HUDEP-2 (cell line): ENCODE measurements at regions not wholly inside any gene's neighbourhood (a gene's known extent, or its start where the extent isn't known, plus 50 kb on each side); places are given as distances from the start of the nearest gene placed in this dataset.
A peak's percentile ranks its signal among the peaks of the same experiment; 100 is the strongest.
"Not testable (repeated sequence)": the region's sequence is repeated elsewhere in the genome, so short reads cannot be mapped to it uniquely, and the experiment has no call there.

ENCODE experiments used
- DNase-seq, 76 experiments: peaks; one replicate each; lab custom pipeline; 2025; ENCODE audit not compliant: unreplicated experiment in 76 of 76; lab: John Stamatoyannopoulos, UW

DNA sequence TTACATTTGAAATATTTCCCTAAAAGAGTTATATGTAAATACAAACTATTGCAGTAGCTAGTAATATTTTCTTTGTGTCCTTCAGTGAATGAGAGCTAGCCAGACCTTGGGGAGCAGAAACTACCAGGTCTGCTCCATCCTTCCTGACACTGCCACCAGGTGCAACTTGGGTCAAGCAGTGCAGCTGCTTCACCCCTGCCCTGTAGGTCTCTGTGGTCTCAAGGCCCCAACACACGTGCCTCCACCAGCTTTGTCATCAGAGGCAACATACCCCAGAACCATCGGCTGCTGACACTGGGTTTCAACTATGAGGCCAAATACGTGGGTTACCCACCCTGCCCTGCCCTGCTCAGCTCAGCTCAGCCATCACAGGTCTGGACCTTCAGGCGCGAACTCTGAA is 181.6 kb downstream of the FCRL5 start:
- no peak for DNase-seq

DNA sequence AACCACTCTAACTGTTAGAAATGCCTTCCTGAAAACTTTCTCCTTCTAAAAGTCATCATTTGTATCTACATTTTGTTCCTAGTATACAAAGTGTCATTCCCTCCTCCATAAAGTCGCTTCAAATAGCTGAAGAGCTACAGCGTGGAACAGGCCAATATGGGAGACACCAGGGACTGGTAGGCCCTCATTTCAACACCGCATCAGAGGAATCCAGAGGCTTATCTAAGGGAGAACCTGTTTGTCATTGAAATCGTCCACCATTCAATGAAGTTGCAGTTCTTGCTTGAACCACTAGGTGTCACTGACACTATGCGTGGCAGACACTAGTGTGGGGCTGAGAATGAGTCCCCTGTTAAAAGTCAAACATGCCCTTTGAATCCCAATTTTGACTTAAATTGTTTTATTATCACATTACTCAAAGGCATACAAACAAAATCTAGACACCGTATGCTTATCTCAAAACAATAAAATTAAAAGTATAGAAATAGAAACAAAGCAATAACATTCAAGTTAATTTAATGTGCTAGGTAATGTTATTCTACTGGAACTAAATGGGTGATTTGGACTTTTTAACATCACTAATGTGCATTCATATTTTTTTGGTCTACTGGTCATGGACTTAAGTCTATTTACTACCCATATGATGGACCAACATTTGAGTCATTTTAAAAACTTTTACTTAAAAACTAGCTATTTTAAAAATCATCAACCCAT is 182.3 kb downstream of the FCRL5 start:
- peak in 60 of 76 experiments; percentile 4 to 78 (median 32) for DNase-seq

- not testable (repeated sequence) for DNase-seq
These were observed 183.4 kb downstream of the FCRL5 start for GRCh38 chr1:157368941-157369340.

DNA sequence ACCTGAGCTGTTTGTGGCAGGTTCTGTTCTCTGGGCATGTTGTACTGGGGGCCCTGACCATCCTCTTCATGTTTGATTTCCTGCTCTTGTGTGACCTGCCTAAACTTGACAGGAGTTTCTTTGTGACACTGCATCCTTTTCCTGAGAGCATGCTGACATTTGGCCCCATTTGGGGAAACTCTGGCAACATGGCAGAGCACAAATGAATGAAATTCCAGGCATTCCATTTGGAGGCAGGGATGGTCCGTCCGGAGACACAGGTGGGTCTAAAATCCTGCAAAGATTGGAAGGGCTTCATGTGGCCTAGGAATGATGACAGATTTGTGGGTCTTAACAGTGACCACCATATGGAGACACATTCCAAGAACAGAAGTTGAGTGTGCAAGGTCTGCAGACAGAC is 184.0 kb downstream of the FCRL5 start:
- no peak for DNase-seq

GRCh38 chr1:157367870-157368269 is 184.4 kb downstream of the FCRL5 start:
- DNase-seq: no peak

GRCh38 chr1:157367091-157367739 is 185.1 kb downstream of the FCRL5 start:
- no peak for DNase-seq

GRCh38 chr1:157364612-157365011 is 187.7 kb downstream of the FCRL5 start:
- DNase-seq: no peak

DNA sequence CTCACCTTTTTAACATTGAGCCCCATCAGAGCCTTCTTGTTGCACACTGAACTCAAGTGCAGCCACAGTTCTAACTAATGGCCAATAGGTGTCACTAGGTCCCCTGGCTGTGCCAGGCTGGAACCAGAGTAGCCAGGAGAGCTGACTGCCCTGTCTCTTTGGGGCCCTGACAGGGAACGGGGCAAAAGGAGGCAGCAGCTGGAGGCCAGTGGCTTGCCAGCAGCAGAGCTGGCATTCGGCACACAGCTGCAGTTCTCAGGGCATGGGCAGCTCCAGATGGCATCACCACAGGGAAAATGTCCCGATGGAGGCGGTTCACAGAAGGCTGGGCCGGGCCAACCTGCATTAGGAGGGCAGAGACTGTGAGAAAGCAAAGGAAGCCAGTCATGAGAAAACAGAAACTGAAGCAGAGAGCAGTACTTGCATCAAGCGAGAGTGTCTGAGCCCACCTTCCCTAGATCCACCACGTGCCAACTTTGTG is 188.6 kb downstream of the FCRL5 start:
- peak in 25 of 76 experiments; percentile 2 to 52 (median 13) for DNase-seq

DNA sequence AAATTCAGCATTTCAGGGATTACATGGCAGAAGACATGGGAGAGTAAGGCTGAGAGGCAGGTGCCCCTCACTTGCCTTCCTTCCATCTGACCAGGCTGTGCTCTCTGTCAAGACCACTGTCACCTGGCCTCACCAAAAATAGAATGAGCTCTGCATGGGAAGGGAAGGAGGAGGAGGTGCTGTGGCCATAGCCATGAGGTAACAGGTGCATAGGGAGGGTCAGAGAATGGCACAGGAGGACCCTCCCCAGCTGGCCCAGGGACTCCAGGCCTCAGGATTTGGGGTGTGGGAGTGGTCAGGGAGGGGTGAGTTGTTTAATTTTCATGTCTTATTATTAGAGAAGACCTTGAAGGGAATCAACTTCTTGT is 192.3 kb downstream of the FCRL5 start:
- no peak for DNase-seq

- DNase-seq: no peak
These were observed 192.8 kb downstream of the FCRL5 start for GRCh38 chr1:157359314-157360022.

DNA sequence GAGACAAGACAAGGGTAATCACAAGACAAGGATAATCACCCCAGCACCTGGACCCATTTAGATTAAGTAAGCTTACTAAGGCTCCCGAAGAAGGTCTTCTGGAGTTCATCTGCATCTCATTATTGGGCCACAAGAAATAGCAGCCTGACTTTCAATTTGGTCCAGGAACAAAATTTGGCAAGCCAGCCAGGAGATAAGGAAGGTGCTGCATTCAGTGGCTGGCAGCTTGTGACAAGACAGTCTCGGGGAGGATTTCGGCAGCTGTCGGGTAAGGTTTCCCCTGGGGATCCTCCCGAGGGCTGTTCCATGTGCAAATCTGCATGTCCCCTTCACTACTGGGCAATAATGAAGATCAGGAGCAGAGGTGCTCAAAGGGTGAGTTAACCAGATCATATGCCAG is 195.2 kb downstream of the FCRL5 start:
- DNase-seq: no peak

- DNase-seq: no peak
These were observed 195.7 kb downstream of the FCRL5 start for GRCh38 chr1:157356601-157357000.

GRCh38 chr1:157353546-157353945 is 198.8 kb downstream of the FCRL5 start:
- DNase-seq: no peak

- no peak for DNase-seq
These were observed 199.4 kb downstream of the FCRL5 start for GRCh38 chr1:157352817-157353408.

DNA sequence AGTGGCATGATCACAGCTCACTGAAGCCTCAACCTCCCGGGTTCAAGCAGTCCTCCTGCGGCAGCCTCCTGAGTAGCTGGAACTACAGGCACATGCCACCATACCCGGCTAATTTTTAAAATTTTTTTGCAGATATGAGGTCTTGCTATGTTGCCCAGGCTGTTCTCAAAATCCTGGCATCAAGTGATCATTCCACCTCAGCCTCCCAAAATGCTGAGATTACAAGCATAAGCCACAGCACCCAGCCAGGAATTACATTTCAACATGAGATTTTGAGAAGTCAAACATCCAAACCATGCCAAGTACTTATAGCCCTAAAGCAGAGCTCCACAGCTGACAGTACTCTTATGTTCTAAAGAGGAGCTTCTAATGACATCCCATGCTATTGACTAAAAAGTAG is 200.1 kb downstream of the FCRL5 start:
- no peak for DNase-seq

GRCh38 chr1:157351800-157352199 is 200.5 kb downstream of the FCRL5 start:
- DNase-seq: not testable (repeated sequence)

DNA sequence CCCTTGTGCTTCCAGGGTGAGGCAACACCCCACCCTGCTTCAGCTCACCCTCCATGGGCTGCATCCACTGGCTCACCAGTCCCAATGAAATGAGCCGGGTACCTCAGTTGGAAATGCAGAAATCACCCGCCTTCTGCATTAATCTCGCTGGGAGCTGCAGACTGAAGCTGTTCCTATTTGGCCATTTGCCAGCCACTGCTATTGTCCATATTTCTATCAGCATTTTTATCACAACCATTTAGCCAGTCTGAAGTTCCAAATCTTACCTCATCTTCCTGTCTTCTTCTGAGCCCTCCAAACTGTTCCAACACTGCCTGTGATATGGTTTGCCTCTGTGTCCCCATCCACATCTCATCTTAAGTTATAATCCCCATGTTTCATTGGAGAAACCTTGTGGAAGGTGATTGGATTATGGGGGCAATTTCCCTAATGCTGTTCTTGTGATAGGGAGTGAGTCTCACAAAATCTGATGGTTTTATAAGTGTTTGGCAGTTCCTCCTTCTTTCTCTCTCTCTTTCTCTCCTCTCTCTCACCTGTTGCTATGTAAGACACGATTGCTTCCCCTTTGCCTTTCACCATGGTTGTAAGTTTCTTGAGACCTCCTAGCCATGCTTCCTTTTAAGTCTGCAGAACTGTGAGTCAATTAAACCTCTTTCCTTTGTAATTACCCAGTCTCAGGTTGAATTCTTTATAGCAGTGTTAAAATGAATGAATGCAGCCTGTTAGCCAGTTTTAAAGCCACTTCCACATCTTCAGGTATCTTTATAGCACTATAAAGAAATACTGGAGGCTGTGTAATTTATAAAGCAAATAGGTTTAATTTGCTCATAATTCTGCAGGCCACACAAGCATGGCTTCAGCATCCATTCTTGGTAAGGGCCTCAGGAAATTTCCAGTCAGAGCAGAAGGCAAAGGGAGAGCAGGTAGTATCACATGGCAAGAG is 203.5 kb downstream of the FCRL5 start:
- no peak for DNase-seq

DNA sequence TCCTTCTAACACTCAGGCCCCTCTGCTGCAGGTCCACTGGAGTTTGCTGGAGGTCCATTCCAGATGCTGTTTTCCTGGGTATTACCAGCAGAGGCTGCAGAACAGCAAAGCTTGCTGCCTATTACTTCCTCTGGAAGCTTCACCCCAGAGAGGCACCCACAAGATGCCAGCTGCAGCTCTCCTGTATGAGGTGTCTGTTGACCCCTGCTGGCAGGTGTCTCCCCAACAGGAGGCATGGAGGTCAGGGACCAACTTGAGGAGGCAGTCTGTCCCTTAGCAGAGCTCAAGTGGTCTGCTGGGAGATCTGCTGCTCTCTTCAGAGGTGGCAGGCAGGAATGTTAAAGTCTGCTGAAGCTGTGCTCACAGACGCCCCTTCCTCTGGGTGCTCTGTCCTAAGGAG is 204.8 kb downstream of the FCRL5 start:
- DNase-seq: no peak

DNA sequence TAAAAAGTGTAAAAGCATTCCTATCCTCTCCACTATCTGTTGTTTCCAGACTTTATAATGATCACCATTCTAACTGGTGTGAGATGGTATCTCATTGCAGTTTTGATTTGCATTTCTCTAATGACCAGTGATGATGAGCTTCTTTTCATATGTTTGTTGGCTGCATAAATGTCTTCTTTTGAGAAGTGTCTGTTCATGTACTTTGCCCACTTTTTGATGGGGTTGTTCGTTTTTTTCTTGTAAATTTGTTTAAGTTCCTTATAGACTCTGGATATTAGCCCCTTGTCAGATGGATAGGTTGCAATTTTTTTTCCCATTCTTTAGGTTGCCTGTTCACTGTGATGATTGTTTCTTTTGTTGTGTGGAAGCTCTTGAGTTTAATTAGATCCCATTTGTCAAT is 199.6 kb upstream of the ETV3 start:
- not testable (repeated sequence) for DNase-seq

DNA sequence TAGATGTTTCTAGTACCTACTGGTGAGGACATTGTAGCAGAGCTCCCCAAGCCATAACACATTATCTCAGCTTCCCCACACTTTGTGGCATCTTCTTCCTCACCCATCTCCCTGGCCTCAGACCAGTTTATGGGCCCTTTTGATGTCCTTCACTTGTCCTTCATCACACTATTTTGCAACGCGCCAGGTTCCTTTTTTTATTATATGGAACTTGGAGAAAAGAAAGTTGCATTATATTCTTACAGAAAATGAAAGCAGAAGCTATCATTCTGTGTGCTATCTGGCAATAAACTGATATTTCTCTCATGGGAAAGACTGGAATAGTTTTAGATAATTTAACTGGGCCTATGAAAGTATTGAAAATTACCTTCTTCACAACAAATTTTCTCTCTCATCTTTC is 196.9 kb upstream of the ETV3 start:
- DNase-seq: no peak
